NCI-H69 (cell line): ENCODE measurements at regions not wholly inside any gene's neighbourhood (a gene's known extent, or its start where the extent isn't known, plus 50 kb on each side); places are given as distances from the start of the nearest gene placed in this dataset.
"Not testable (repeated sequence)": the region's sequence is repeated elsewhere in the genome, so short reads cannot be mapped to it uniquely, and the experiment has no call there.

Experiments used
- DNase-seq: peaks from one replicate; lab custom pipeline; 2025; lab: John Stamatoyannopoulos, UW

DNA sequence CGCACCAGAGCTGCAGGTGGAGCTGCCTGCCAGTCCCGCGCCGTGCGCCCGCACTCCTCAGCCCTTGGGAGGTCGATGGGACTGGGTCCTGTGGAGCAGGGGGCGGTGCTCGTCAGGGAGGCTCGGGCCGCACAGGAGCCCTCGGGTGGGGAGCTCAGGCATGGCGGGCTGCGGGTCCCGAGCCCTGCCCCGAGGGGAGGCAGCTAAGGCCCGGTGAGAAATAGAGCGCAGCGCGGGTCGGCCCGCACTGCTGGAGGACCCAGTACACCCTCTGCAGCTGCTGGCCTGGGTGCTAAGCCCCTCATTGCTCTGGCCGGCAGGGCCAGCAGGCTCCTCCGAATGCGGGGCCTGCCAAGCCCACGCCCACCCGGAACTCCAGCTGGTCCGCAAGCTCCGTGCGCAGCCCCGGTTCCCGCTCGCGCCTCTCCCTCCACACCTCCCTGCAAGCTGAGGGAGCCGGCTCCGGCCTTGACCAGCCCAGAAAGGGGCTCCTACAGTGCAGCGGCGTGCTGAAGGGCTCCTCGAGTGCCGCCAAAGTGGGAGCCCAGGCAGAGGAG lies 403.7 kb upstream of the KLHL1 start:
- DNase-seq, result not testable (repeated sequence)

DNA sequence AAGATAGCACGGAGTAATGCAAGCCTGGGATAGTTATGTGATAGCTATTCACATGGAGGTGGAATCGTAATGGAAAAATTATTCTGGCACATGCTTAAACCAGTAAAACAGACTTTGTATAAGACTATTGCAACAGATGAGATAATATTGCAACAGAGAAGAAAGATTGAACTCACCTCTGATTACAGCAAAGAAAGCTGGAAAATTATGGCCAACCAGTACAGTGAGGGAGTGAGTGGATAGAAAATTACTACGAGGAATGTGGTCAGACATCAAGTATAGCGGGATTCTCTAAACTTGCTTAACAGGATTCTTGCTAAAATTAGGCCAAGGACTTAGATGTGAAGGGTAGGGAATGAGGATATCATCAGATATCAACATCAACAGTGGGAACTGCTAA lies 397.6 kb upstream of the KLHL1 start:
- no peak for DNase-seq

DNA sequence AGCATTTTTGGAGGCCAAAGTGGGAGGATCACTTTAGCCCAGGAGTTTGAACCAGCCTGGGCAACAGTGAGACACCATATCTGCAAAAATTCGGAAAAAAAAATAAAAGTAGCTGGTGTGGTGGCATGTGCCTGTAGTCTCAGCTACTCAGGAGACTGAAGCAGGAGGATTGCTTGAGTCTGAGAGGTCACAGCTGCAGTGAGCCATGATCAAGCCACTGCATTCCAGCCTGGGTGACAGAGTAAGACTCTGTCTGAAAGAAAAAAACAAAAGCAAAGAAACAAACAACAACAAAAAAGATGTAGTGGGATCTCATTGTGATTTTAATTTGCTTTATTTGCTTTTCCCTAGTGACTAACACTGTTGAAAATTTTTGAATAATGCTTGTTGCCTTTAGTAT lies 394.7 kb upstream of the KLHL1 start:
- DNase-seq, result no peak

DNA sequence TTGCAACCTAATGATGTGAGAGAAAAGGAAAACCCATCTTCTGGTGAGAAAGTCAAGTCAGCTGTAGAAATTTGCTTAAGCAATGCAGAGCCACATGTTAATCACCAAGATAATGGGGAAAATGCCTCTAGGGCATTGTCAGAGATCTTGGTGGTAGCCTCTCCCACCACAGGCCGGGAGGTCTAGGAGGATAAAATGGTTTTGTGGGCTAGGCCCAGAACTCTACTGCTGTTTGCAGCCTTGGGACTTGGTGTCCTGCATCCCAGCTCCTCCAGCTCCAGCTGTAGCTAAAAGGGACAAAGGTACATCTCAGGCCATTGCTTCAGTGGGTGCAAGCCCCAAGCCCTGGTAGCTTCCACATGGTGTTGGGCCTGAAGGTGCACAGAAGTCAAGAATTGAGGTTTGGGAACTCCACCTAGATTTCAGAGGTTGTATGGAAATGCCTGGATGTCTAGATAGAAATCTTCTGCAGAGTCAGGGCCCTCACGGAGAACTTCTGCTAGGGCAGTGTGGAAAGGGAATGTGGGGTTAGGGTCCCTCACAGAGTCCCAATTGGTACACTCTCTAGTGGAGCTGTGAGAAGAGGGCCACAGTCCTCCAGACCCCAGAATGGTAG lies 382.2 kb upstream of the KLHL1 start:
- DNase-seq, result no peak

DNA sequence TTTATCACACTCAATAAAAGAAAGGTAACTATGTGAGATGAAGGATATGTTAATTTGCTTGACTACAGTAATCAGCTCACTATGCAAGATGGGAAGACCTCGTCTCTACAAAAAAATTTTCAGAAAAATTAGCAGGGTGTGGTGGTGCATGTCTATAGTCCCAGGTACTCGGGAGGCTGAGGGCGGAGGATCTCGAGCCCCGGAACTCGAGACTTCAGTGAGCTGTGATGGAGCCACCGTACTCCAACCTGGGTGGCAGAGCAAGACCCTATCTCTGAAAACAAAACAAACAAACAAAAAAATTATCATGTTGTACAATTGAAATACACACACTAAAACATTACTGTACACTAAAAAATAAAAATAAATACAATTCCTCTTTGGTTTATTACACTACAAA lies 376.7 kb upstream of the KLHL1 start:
- DNase-seq, result no peak

DNA sequence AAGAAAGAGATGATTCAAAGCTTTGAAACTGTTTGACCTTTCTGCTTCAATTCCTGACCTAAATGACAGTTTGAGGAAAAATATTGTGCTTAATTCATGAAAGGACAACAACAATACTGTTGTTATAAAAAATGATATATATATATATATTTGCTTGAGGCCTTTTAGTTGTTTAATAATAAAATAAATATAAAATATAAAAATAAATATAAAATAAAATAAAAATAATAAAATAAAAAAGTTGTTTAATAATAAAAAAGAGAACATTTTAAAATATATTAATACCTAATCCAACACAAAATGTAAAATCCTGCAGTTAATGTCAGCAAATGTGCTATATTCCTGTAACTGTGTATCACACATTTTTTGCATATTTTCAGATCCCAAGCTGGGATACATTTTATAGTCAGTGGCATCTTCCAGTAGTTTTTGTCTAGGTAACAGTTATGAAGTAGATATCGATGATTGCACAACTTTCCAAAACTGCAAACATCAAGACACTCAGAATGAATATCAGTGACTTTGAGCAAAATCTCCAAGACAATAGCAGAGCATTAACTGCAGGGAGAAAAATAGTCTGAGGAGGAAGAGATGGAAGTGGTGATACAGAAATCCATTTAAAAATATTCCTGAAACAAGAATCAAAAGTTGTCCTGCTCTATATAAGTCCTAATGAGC lies 375.5 kb upstream of the KLHL1 start:
- DNase-seq, result no peak

DNA sequence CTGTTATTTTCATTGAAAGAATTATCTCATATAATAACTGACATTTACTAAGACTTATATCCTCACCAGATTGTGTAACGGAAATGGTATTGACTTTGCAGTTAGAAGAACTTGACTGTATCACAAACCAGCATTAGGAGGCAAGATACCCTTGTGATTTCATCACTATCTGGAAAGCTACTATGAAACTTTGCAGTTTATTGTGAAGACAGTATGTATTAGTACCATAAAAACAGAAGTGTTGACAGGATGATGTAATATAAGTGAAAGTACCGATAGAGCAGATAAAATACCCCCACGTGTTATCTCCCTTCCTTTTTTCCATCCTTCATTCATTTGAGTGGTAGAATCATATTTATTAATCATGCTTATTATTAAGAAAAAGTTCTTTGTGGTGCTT lies 365.7 kb upstream of the KLHL1 start:
- no peak for DNase-seq

DNA sequence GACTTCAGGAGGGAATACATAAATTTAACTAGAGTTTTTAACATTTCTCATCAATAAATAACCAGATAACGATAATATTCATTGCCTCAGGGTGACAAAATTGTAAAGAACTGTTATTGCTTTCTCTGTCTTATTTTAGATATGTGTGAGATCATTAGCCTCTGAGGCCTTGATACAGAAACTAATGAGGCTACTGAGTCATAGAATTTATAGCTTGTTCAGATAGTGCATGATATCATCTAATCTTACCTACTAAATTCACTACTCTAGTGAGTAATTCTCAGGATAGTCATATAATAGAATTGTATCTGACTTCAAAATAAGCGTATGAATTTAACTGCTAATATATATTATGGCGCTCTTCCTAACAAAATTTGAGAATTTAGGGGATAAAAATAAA lies 360.8 kb upstream of the KLHL1 start:
- no peak for DNase-seq

DNA sequence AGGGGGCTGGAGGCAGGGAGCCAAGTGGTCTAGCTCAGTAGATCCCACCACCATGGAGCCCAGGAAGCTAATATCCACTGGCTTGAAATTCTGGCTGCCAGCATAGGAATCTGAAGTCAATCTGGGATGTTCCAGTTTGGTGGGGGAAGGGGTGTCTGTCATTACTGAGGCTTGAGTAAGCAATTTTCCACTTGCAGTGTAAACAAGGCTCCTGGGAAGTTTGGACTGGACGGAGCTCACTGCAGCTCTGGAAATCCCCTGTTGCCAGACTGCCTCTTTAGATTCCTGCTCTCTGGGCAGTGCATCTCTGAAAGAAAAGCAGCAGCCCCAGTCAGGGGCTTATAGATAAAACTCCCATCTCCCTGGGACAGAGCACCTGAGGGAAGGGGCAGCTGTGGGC lies 349.2 kb upstream of the KLHL1 start:
- peak; percentile 41 for DNase-seq

DNA sequence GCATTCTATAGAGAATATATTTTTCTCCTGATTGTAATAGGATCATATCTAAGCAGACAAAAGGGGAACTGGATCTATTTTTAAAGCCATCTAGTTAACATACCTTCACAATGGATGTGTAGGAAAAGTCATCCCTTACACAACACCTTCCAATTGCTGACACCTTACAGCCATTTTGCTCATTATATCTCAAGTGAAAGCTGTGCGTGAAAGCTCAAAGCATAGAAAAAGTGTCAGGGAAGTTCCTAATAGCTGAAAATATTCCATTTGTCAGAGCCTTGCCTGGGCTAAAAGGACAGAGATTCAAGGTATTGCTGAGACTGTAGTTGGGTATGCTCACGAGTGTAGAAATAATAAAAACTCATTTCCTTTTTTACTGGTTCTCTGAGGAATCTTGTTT lies 340.6 kb upstream of the KLHL1 start:
- DNase-seq, result no peak

DNA sequence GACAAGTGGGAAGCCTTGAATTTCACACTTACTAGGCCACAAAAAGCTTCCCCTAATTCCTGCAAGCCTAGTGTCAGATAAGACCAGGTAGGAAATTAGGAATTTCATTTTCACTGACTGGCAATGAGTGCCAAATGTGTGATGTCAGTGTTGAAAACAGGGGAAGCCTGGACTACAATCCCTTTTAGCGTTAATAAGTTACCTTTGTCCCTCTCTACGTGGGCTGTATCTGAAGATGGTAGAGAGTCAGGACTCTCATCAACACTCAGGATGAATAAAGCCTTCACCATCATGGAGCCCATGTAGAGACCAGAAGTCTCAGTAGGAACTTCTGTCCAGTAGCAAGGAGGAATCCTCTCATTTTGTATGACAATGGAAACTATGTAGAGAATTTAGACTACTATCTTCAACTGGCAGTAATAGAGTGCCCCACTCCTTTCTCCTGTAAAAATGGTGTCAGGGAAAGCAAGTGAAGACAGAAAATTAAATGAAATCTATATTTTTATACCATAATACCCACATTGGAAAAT lies 324.1 kb upstream of the KLHL1 start:
- DNase-seq, result no peak

DNA sequence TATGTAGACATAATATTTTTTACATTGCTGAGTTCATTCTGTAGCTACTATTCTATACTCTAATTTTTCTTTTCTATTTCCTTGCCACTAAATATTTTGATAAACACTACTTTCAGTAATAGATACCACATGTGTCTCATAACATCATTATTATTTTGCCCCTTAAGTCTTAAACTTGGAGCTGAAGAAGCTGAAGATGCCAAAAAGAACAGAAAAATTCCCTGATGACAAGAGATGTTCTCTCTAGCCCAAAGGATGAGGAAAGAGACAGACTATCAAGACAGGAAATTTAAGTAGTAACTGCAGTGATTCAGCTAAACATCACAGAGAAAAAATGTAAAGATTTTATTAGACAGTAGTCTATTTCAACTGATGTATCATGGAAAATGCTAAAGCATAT lies 322.0 kb upstream of the KLHL1 start:
- no peak for DNase-seq

DNA sequence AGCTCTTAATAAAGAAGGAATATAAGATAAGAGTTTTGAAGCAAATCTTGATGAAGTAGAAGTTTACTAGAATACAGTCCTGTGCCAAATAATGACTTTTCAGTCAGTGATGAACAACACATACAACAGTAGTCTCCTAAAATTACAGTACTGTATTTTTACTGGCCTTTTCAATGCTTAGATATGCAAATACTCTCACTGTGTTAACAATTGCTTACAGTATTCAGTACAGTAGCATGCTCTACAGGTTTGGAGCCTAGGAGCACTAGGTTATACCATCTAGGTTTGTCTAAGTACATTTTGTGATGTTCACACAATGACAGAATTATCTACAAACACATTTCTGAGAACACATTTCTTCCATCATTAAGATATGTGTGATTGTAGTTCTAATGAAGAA lies 316.7 kb upstream of the KLHL1 start:
- DNase-seq, result peak; percentile 10

DNA sequence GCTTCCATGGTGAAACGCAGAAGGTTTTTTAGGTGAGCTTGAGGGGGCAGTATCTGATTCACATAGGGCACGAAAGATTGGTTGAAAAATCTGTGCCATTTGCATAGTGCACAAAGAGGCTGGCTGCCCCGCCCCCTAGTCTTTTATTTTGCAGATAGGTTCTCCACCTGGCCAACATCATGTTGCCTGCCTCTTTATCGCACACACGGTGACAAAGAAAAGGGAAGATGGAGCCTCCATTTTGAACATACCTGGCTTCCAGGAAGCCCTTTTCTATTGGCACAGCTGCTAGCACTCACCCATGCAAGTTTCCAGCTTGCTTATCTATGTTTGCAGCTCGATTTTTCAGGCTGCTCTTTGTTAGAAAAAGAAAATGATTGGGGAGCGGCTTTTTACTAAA lies 316.2 kb upstream of the KLHL1 start:
- peak; percentile 61 for DNase-seq

DNA sequence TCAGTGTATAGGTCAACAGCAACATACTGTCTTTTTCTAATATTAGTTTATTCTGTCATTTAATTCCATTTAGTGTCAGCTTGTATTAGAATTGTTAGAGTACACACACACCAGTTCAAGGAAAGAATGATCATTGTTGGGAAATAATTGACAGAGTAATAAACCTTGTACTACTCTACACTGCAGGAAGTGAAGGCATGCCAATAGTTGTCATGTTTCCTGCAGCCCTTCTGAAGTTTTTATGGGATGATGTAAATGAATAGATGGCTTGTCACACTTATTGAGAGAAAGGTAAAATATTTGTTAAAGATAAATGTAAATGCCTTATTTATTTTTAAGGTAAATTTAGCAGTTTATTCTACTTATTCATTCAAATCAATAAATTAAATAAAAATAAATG lies 306.9 kb upstream of the KLHL1 start:
- no peak for DNase-seq

DNA sequence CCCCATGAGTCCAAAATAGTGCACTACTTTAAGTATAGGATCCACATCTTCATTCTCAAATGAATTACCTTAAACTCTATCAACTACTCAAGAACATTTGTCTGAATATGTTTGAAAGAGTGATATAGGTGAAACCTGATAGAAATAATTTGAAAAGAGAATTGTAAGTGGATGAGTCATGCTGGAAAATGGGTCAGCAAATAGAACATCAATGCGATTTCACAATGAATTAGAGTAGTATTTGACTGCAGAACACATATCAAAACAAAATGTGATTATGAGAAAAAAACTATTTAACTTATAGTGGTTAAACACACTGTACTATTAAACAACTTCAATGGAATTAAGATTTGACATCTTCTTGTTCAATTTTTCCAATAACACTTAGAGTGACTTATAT lies 300.6 kb upstream of the KLHL1 start:
- peak; percentile 46 for DNase-seq

DNA sequence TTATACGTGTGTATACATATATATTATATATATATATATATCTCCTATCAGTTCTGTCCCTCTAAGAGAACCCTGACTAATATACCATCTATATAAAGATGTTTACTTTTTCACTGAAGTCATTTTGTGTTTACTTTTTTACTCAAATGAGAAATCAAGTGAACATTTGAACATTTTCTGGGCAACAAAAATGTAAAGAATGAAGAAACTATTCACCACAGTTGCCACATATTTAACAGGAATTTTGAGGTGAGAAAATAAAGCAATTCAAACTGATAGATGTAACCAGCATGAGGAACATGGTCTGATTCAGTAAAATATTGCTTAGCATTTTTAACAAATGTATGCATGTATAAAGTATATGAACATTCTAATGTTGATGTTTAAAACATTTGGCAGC lies 299.2 kb upstream of the KLHL1 start:
- no peak for DNase-seq

DNA sequence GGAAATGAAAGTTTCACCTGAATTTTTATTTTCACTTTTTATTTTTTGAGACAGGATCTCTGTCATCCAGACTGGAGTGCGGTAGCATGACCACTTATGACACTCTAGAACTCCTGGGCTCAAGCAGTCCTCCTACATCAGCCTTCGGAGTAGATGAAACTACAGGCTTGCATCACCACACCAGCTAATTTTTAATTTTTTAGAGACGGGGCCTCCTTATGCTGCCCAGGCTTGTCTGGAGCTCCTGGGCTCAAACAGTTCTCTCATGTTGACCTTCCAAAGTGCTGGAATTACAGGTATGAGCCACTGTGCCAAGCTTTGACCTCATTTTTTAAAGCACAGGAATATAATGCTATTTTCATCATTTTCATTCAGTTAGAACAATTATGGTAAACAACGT lies 297.0 kb upstream of the KLHL1 start:
- DNase-seq, result no peak

DNA sequence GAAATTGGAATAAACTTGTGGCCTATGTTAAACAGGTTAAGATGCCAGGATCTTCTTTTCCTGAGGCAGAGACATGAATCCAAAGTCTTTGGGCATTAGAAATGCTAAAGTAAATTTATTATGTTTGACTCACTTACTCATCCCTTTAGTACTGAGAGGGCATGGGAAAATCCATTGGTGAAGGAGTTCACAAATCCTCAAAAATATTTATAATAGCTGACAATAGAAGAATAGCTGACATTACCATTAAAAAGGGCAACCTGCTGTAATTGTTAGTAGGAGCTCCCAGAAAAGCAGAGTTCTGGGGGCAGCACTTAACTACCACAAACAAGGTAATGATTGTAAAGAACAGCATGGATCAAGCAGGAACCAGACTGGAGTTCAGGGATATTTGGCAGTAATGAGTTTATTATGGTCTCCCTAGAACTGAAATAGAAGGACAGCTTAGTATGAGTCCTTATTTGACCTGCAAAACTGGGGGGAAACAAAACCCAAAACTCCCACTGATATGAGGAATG lies 285.8 kb upstream of the KLHL1 start:
- DNase-seq, result peak; percentile 11

DNA sequence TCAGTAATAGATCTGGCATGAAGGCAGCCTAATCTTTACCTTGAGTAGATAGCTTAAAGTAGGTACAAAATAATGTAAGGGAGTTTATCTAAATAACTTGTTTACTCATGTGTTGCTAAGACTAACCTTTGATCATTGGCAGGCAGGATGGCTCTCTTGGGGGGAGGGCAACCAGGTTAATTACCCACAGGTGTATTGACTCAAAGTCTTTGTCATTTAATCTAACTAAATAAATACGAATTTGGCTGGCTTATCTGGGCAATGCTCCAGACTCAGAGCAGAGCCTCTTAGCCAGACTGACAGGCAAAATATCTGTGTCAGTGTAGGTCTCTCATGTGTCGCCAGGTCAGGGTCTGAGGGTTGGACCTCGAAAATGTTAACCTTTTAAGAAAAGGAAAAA lies 283.4 kb upstream of the KLHL1 start:
- DNase-seq, result peak; percentile 91

DNA sequence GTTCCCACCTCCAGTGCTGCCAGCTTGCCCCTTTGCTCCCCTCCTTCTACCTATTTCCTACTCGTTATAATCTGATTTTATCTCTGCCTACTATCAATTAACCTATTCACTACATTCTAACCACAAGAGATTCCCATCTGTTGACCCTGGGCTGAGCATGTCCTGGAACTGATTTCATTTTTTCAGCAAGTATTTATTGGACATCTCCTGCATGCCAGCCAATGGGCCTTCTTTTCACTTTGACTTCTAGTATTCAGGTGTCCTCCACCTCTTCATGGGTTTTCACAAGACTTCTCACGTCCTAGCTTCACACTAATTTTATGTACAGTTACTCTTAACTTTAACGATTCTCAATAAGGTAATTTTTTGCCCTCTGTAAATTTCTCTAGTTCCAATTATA lies 282.7 kb upstream of the KLHL1 start:
- DNase-seq, result peak; percentile 47

DNA sequence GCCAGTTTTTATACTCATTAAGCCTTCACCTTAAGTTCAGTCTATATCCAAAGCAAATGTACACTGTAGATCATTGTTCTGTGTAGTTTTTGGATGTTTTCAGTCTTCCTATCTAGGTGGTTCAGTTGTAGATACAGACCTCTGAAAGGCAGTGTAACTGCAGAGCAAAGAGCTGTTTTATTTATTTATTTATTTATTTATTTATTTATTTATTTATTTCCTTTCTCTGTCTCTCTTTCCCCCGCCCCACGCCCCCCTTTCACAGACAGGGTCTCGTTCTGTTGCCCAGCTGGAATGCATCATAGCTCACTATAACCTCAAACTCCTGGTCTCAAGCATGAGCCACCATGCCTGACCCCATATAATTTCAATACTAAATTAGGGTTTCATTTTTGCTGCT lies 281.8 kb upstream of the KLHL1 start:
- no peak for DNase-seq

DNA sequence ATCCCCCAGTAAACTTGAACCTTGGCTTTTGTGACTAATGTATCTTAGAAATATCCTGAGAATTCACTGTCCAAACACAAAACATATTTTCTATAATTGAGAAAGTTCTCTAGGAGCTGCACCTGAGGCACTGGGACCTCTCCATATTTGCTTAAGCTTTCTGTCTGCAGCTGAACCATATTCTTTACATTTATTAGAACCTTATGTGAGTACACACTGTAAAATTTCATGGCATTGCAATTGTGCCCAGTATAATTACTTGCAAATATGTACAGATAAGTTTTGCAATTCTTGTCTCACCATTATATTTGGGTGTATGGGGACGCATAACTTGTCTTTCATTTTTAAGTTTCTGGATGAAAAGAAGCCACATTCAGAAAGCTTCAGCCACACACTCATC lies 280.7 kb upstream of the KLHL1 start:
- peak; percentile 30 for DNase-seq
